ENCODE measurements at regions not wholly inside any gene's neighbourhood (a gene's known extent, or its start where the extent isn't known, plus 50 kb on each side); places are given as distances from the start of the nearest gene placed in this dataset.

GRCh38 chr6:106754215-106754614, 124.8 kb downstream of the QRSL1 start:
- TF ChIP-seq CTCF (IDR thresholded peaks at IDR 0.05; ENCODE audit: borderline replicate concordance, extremely low read depth, insufficient read depth) = no peak
- intact Hi-C loops (cut with DNase I) = no loop called here
- FAIRE-seq (no peak), DNase-seq (no peak)
- Histone ChIP-seq H3K9me3 (ENCODE audit: control insufficient read depth in 2 of 3, insufficient read depth in 1 of 3, low read length in 3 of 3) (no peaks in the 10 kb centered on the region), H3K36me3 (ENCODE audit: control insufficient read depth in 2 of 3, insufficient read depth in 3 of 3, low read length in 3 of 3) (no peaks in the 10 kb centered on the region), H3K27me3 (ENCODE audit: control insufficient read depth, insufficient read depth, low read length) (no peaks in the 10 kb centered on the region), H3K4me1 (ENCODE audit: control insufficient read depth in 2 of 3, insufficient read depth in 2 of 3, low read depth in 1 of 3, low read length in 3 of 3) (peaks cover 0 to 24% (median 22%) of the 10 kb centered on the region in 3 donors), H3K9ac (ENCODE audit: low read length in 3 of 3) (no peak overlapping the region), H3K4me3 (ENCODE audit: low read length in 3 of 3) (no peak overlapping the region), H3K27ac (ENCODE audit: low read depth in 2 of 2, low read length in 2 of 2) (peak overlapping the region in 1 of 2 donors; percentile 59)

GRCh38 chr6:106752641-106753040, 123.3 kb downstream of the QRSL1 start:
- H3K36me3 ChIP-seq (ENCODE audit: control insufficient read depth in 2 of 3, insufficient read depth in 3 of 3, low read length in 3 of 3) = no peaks in the 10 kb centered on the region
- TF ChIP-seq CTCF (IDR thresholded peaks at IDR 0.05; ENCODE audit: borderline replicate concordance, extremely low read depth, insufficient read depth) = no peak
- intact Hi-C loops (cut with DNase I) = no loop called here
- FAIRE-seq = no peak
- no peaks in the 10 kb centered on the region for H3K9me3 ChIP-seq (ENCODE audit: control insufficient read depth in 2 of 3, insufficient read depth in 1 of 3, low read length in 3 of 3)
- H3K27ac ChIP-seq (ENCODE audit: low read depth in 2 of 2, low read length in 2 of 2) = peak overlapping the region; percentile 75 to 84
- H3K4me3 ChIP-seq (ENCODE audit: low read length in 3 of 3) = no peak overlapping the region
- H3K27me3 ChIP-seq (ENCODE audit: control insufficient read depth, insufficient read depth, low read length) = no peaks in the 10 kb centered on the region
- peaks cover 0 to 24% (median 22%) of the 10 kb centered on the region in 3 donors for H3K4me1 ChIP-seq (ENCODE audit: control insufficient read depth in 2 of 3, insufficient read depth in 2 of 3, low read depth in 1 of 3, low read length in 3 of 3)
- H3K9ac ChIP-seq (ENCODE audit: low read length in 3 of 3) = no peak overlapping the region
- DNase-seq = peak in 2 of 5 donors; percentile 64 to 77

GRCh38 chr6:106751501-106752252, 122.3 kb downstream of the QRSL1 start:
- no peaks in the 10 kb centered on the region for H3K36me3 ChIP-seq (ENCODE audit: control insufficient read depth in 2 of 3, insufficient read depth in 3 of 3, low read length in 3 of 3)
- peak overlapping the region; percentile 75 to 84 for H3K27ac ChIP-seq (ENCODE audit: low read depth in 2 of 2, low read length in 2 of 2)
- H3K4me1 ChIP-seq (ENCODE audit: control insufficient read depth in 2 of 3, insufficient read depth in 2 of 3, low read depth in 1 of 3, low read length in 3 of 3) = peaks cover 0 to 24% (median 22%) of the 10 kb centered on the region in 3 donors
- no peak for FAIRE-seq
- no peak overlapping the region for H3K9ac ChIP-seq (ENCODE audit: low read length in 3 of 3)
- peak in 2 of 5 donors; percentile 27 to 78 for DNase-seq
- no peak overlapping the region for H3K4me3 ChIP-seq (ENCODE audit: low read length in 3 of 3)
- no peaks in the 10 kb centered on the region for H3K27me3 ChIP-seq (ENCODE audit: control insufficient read depth, insufficient read depth, low read length)
- TF ChIP-seq CTCF (IDR thresholded peaks at IDR 0.05; ENCODE audit: borderline replicate concordance, extremely low read depth, insufficient read depth) = no peak
- no peaks in the 10 kb centered on the region for H3K9me3 ChIP-seq (ENCODE audit: control insufficient read depth in 2 of 3, insufficient read depth in 1 of 3, low read length in 3 of 3)
- intact Hi-C loops (cut with DNase I) = no loop called here

Measured in kidney (tissue), 13 donors.